Liver (tissue), 3 donors: ENCODE measurements at regions not wholly inside any gene's neighbourhood (a gene's known extent, or its start where the extent isn't known, plus 50 kb on each side); places are given as distances from the start of the nearest gene placed in this dataset.

Experiments used
- EGR1 ChIP-seq, 2 donors: IDR thresholded peaks; 2 replicates each; pipeline ENCODE4 v1.6.1; 2016 to 2018; ENCODE audit warnings: antibody characterized with exemption in 2 of 2, low read depth in 2 of 2
- GABPA ChIP-seq, 2 donors: IDR thresholded peaks in 1 of 2; conservative IDR thresholded peaks in 1 of 2; 2 replicates each; pipeline ENCODE4 v1.6.1; 2016; ENCODE audit warnings: antibody characterized with exemption in 2 of 2, mild to moderate bottlenecking in 1 of 2, moderate library complexity in 1 of 2
- HNF4G ChIP-seq: IDR thresholded peaks from 2 replicates; pipeline ENCODE4 v1.6.1; 2016; ENCODE audit warnings: antibody characterized with exemption
- JUND ChIP-seq, 2 donors: IDR thresholded peaks; 2 replicates each; pipeline ENCODE4 v1.6.1; 2016; ENCODE audit warnings: antibody characterized with exemption in 2 of 2
- MAX ChIP-seq: IDR thresholded peaks from 2 replicates; pipeline ENCODE4 v1.6.1; 2016; ENCODE audit warnings: antibody characterized with exemption
- NR2F2 ChIP-seq: IDR thresholded peaks from 2 replicates; pipeline ENCODE4 v1.6.1; 2016; ENCODE audit warnings: antibody characterized with exemption
- RAD21 ChIP-seq, 2 donors: IDR thresholded peaks; 2 replicates each; pipeline ENCODE4 v1.6.1; 2016; ENCODE audit warnings: antibody characterized with exemption in 2 of 2, mild to moderate bottlenecking in 2 of 2
- REST ChIP-seq: IDR thresholded peaks from 2 replicates; pipeline ENCODE4 v1.6.1; 2016; ENCODE audit warnings: antibody characterized with exemption, mild to moderate bottlenecking
- YY1 ChIP-seq: IDR thresholded peaks from 2 replicates; pipeline ENCODE4 v1.6.1; 2016; ENCODE audit warnings: antibody characterized with exemption, mild to moderate bottlenecking
- TF ChIP-seq, protein P1 (sequence below): fragments of 150-350 bp; IDR thresholded peaks from 2 replicates; pipeline ENCODE4 v1.5.1; 2017; ENCODE audit warnings: improper control_type of control experiment, low read depth, low read length; ENCODE audit not compliant: missing input control
- donor health status: healthy.
- donor health status: healthy.

DNA sequence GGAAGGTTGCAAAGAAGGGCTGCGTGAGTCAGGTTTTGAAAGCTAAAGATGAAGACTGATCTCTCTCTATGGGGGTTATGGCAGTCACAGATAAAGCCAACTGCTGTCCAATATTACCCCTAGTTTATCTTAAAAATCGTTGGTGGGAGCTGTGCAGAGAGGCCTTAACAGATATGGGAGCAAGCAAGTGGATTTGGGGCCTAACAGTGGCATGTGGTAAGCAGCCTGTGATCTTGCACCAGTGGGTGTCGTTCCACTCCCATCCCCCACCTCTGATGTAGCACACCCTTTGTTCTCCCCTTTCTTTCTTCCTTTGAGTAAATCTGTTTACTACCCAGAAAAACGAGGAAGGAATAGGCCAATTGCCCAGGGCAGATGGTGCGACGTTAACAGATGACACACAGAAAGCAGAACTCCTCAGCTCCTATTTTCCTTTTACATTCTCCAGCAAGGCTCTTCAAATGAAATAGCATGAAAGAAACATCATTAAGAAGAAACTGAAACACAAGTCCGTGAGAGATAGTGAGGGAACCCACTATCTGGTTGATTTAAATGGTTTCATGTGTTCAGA, 274.1 kb upstream of the CITED2 start:
- TF ChIP-seq, protein P1, sequence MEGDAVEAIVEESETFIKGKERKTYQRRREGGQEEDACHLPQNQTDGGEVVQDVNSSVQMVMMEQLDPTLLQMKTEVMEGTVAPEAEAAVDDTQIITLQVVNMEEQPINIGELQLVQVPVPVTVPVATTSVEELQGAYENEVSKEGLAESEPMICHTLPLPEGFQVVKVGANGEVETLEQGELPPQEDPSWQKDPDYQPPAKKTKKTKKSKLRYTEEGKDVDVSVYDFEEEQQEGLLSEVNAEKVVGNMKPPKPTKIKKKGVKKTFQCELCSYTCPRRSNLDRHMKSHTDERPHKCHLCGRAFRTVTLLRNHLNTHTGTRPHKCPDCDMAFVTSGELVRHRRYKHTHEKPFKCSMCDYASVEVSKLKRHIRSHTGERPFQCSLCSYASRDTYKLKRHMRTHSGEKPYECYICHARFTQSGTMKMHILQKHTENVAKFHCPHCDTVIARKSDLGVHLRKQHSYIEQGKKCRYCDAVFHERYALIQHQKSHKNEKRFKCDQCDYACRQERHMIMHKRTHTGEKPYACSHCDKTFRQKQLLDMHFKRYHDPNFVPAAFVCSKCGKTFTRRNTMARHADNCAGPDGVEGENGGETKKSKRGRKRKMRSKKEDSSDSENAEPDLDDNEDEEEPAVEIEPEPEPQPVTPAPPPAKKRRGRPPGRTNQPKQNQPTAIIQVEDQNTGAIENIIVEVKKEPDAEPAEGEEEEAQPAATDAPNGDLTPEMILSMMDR, result no peak
- TF ChIP-seq RAD21 (IDR thresholded peaks at IDR 0.05), result no peak
- TF ChIP-seq MAX, result no peak
- no peak for TF ChIP-seq REST
- no peak for TF ChIP-seq YY1
- TF ChIP-seq GABPA (IDR thresholded peaks at IDR 0.05 in 1 of 2, conservative IDR thresholded peaks at IDR 0.05 in 1 of 2), result no peak
- no peak for TF ChIP-seq HNF4G
- TF ChIP-seq NR2F2, result no peak
- no peak for TF ChIP-seq EGR1 (IDR thresholded peaks at IDR 0.05; ENCODE audit: low read depth in 2 of 2)
- TF ChIP-seq JUND (IDR thresholded peaks at IDR 0.05), result no peak
